Fibroblast of pulmonary artery (primary cell): ENCODE measurements at regions not wholly inside any gene's neighbourhood (a gene's known extent, or its start where the extent isn't known, plus 50 kb on each side); places are given as distances from the start of the nearest gene placed in this dataset.
"Not testable (repeated sequence)": the region's sequence is repeated elsewhere in the genome, so short reads cannot be mapped to it uniquely, and the experiment has no call there.

Experiments
- DNase-seq: peaks from one replicate; pipeline ENCODE4 v3.0.0-alpha.2; 2010; ENCODE audit warnings: low read depth
- H3K4me3 ChIP-seq: replicated peaks from 2 replicates; pipeline ENCODE4 v1.5.1; 2011; ENCODE audit warnings: low read depth, mild to moderate bottlenecking, control low read depth, low read length, moderate library complexity
- TF ChIP-seq, protein P1 (sequence below): IDR thresholded peaks from 2 replicates; pipeline ENCODE4 v1.5.1; 2011; ENCODE audit warnings: mild to moderate bottlenecking, control low read depth, low read length, inconsistent platforms; ENCODE audit errors: missing control alignments

DNA sequence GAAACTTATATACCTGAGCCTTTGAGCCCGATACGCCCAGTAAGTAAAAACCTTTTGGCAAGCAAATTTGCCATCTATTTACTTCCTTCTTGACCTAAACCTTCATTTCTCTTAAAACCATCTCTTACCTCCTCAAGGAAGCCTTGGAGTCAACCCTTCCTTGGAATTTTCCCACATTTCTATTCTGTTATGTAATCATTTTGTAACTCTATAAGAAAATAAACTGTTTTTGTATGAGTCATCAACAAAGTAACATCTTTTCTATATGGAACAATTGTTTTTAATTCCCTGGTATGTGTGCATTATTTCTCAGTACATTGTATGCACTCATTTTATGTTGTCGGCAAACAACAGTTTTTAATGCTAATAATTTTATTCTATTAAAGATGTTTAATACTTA, 162.0 kb downstream of the TEX36 start:
- TF ChIP-seq, protein P1, sequence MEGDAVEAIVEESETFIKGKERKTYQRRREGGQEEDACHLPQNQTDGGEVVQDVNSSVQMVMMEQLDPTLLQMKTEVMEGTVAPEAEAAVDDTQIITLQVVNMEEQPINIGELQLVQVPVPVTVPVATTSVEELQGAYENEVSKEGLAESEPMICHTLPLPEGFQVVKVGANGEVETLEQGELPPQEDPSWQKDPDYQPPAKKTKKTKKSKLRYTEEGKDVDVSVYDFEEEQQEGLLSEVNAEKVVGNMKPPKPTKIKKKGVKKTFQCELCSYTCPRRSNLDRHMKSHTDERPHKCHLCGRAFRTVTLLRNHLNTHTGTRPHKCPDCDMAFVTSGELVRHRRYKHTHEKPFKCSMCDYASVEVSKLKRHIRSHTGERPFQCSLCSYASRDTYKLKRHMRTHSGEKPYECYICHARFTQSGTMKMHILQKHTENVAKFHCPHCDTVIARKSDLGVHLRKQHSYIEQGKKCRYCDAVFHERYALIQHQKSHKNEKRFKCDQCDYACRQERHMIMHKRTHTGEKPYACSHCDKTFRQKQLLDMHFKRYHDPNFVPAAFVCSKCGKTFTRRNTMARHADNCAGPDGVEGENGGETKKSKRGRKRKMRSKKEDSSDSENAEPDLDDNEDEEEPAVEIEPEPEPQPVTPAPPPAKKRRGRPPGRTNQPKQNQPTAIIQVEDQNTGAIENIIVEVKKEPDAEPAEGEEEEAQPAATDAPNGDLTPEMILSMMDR, result no peak
- DNase-seq, result no peak
- no peak overlapping the region for H3K4me3 ChIP-seq

DNA sequence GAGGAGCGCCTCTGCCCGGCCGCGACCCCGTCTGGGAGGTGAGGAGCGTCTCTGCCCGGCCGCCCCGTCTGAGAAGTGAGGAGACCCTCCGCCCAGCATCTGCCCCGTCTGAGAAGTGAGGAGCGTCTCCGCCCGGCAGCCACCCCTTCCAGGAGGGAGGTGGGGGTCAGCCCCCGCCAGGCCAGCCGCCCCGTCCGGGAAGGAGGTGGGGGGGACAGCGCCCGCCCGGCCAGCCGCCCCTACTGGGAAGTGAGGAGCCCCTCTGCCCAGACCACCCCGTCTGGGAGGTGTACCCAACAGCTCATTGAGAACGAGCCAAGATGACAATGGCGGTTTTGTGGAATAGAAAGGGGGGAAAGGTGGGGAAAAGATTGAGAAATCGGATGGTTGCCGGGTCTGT, 164.6 kb downstream of the TEX36 start:
- DNase-seq, result not testable (repeated sequence)

DNA sequence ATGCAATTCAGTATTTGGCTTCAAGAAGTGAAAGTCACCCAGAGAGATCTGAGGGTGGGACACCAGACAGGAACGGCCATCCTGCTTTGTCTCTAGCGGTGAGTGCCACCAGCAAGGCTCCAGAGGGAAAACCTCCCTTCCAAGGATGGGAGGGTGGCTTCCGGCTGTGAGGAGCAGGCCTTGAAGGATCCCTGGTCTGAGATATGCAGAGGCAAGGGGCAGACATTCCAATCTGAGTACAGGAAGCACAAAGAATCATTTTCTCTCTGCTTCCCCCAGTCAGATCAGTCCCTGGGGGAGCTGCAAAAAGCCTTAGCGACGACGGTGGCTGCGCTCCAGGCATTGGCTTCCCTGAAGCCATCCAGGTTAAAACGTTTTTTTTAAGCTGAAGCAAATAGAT, 167.4 kb downstream of the TEX36 start:
- no peak overlapping the region for H3K4me3 ChIP-seq
- TF ChIP-seq, protein P1, result no peak
- DNase-seq, result no peak

More for the DNA sequence above, 164.6 kb downstream of the TEX36 start:
- H3K4me3 ChIP-seq, result not testable (repeated sequence)

DNA sequence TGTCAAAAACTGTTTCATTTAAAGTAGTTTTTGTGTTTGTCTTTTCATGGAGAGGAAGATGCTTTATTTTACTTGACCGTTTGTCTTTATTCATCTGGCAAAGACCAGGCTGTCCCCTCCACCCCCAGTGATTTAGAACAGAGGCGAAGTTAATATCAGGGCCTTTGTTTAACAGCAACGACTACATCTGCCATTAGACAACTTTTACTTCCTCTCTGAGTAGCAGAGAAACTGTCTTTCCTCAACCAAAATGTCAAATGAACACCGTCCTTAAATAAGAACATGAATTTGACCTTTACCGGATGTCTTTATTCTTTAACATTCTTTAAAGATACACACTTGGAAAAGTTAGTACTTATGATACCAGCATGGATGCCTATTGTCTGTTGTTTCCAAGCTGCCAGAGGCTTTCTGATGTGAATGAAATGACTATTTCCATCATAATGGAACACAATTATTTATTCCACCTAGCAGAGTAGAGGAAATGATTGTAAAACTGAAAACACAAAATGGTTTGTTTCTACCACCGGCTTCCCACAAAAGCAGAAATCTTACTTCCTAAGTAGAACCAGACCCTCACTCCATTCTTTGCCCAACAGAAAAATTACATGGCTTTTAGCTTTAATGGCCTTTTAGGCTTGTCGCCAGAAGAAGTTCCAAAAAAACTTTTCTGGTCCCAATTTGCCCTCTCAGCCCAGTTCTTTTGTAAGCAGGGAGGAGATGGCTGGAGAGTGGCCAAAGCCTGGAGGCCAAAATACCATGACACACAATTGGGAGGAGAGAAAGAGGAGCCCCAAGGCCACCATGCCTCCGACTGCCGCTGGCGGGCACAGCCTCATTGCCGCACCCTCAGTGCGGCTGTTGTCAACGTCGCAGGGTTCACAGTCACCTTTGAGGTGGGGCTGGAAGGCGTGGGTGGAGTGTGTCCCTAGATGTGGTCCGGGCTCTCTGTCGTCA, 168.5 kb downstream of the TEX36 start:
- H3K4me3 ChIP-seq, result no peak overlapping the region
- TF ChIP-seq, protein P1, result no peak
- no peak for DNase-seq

DNA sequence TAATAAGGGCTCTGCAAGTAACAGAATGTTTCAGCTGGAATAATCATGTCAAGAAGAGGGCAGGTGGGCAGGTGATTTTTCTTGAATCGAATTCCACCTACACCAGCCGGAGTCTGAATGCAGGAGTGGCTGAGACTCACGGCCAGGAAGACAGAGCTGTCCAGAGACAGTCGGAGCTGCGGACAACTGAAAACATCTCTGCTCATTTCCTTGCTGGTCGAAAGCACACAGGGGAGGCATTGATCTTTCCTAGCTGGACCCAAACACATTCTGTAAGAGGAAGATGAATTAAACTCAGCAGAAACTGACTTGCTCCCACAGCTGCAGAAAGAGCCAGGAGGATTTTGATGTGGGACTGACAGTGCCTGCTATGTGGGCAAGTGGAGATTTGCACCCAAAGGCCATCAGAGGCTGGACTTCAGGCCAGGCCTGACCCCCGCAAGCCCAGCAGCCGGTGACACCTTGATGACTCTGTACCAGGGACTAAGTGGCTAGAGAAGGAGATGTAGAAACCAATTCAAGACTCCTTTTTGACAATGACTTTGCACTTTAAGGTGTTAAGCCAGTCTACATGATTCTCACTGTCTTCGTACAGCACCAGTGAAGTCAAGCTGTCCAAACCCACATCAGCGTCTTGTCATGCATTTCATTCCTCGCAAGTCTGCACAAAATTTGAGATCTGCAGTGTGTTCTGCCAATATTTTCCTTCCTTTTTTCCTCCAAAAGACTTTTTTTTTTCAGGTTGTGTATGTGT, 169.4 kb downstream of the TEX36 start:
- TF ChIP-seq, protein P1, result no peak
- H3K4me3 ChIP-seq, result no peak overlapping the region
- no peak for DNase-seq

DNA sequence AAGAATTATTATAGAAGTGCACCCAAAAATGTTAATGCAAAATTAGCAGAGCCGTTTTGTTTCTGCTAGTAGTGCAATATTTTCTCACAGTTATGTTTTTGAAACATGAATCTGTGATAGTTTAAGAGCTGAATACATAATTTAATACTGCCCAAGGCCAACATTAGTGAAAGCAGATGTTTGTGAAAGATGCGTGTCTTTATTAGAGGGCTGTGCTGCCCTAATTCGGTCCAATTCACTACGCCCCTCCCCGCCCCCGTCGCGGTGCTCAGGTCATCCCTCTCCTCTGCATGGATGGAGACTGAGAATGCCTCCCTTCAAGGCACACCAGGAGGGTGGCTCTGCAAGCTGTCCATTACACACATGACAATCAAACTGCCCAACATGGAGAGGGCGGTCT, 172.0 kb downstream of the TEX36 start:
- TF ChIP-seq, protein P1, result no peak
- no peak overlapping the region for H3K4me3 ChIP-seq
- no peak for DNase-seq

DNA sequence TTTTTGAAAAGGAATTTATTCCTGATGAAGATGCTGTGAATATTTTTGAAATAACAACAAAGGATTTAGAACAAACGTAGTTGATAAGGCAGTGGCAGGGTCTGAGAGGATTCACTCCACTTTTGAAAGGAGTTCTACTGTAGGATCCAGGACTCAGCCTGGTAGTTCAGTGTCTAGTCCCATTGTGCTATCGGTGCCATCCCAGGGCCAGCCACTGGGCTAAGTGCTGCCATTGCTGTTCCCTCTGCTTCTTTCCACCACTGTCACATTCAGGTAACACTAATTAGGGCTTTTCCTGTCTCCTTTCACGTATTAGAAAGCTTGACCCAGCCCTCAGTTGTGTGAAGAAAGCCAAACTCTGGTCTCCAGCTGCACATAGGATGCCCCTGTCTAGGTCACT, 177.3 kb downstream of the TEX36 start:
- TF ChIP-seq, protein P1, result no peak
- H3K4me3 ChIP-seq, result no peak overlapping the region
- DNase-seq, result no peak
